SU-DHL-6 (cell line): ENCODE measurements at regions not wholly inside any gene's neighbourhood (a gene's known extent, or its start where the extent isn't known, plus 50 kb on each side); places are given as distances from the start of the nearest gene placed in this dataset.

Experiments used
- H2AFZ ChIP-seq: fragments of 200-600 bp; sonication (generic); 2 replicates; pipeline ENCODE4 v1.6.1; 2014; ENCODE audit warnings: low read depth, mild to moderate bottlenecking, moderate library complexity, mixed read lengths, antibody characterized with exemption, low read length; ENCODE audit not compliant: severe bottlenecking
- H3F3A ChIP-seq: fragments of 200-600 bp; shearing (Covaris generic); 2 replicates; pipeline ENCODE4 v1.6.0; 2016; ENCODE audit warnings: antibody characterized with exemption, mild to moderate bottlenecking; ENCODE audit not compliant: insufficient read depth
- H3K27ac ChIP-seq: fragments of 200-600 bp; sonication (generic); 2 replicates; pipeline ENCODE4 v1.5.1; 2016; ENCODE audit warnings: low read depth, mild to moderate bottlenecking, low read length, moderate library complexity, mixed read lengths
- H3K27me3 ChIP-seq: fragments of 200-600 bp; sonication (generic), shearing (Covaris generic); 2 replicates; pipeline ENCODE4 v1.6.0; 2014; ENCODE audit warnings: mild to moderate bottlenecking, low read length
- H3K36me3 ChIP-seq: fragments of 200-600 bp; sonication (generic); 2 replicates; pipeline ENCODE4 v1.6.1; 2014; ENCODE audit warnings: mild to moderate bottlenecking, low read length, mixed read lengths
- H3K4me2 ChIP-seq: fragments of 300-600, 200-600 bp; shearing (Covaris generic), sonication (generic); 2 replicates; pipeline ENCODE4 v1.6.0; 2014; ENCODE audit warnings: low read length, low read depth, mild to moderate bottlenecking; ENCODE audit not compliant: poor library complexity, severe bottlenecking
- H3K4me3 ChIP-seq: fragments of 200-600 bp; sonication (generic); 2 replicates; pipeline ENCODE4 v1.5.1; 2014; ENCODE audit warnings: antibody characterized with exemption, low read length, mild to moderate bottlenecking, mixed read lengths; ENCODE audit not compliant: insufficient read depth, poor library complexity, severe bottlenecking
- H3K79me2 ChIP-seq: fragments of 200-600 bp; sonication (generic); 2 replicates; pipeline ENCODE4 v1.6.1; 2014; ENCODE audit warnings: mild to moderate bottlenecking, low read length, moderate library complexity; ENCODE audit not compliant: insufficient read depth
- H3K9ac ChIP-seq: fragments of 200-600 bp; sonication (generic); 2 replicates; pipeline ENCODE4 v1.7.0; 2014; ENCODE audit warnings: mild to moderate bottlenecking, low read length
- H3K9me2 ChIP-seq: fragments of 200-600 bp; sonication (generic); replicated peaks from 2 replicates; pipeline ENCODE4 v1.6.1; 2014; ENCODE audit warnings: low read length; ENCODE audit not compliant: insufficient read depth
- H3K9me3 ChIP-seq: fragments of 200-600 bp; sonication (generic); 2 replicates; pipeline ENCODE4 v1.6.1; 2014; ENCODE audit warnings: low read length, mixed read lengths; ENCODE audit not compliant: insufficient read depth
- H4K20me1 ChIP-seq: fragments of 200-600 bp; sonication (generic); 2 replicates; pipeline ENCODE4 v1.6.1; 2014; ENCODE audit warnings: low read depth, mild to moderate bottlenecking, antibody characterized with exemption, low read length, moderate library complexity, mixed read lengths
- CTCF ChIP-seq: fragments of 200-600 bp; sonication (generic); IDR thresholded peaks from one replicate; pipeline ENCODE4 v1.5.1; 2017; ENCODE audit warnings: antibody characterized with exemption, mild to moderate bottlenecking, low read length, moderate library complexity; ENCODE audit not compliant: insufficient read depth, poor library complexity, severe bottlenecking
- EZH2phosphoT487 ChIP-seq: fragments of 200-600 bp; sonication (generic), shearing (Covaris generic); conservative IDR thresholded peaks from 2 replicates; pipeline ENCODE4 v1.6.1; 2018; ENCODE audit warnings: mild to moderate bottlenecking, antibody characterized with exemption, low read length, moderate library complexity, mixed read lengths

- no peaks in the 10 kb centered on the region for H3K79me2 ChIP-seq
- no peaks in the 10 kb centered on the region for H3K27me3 ChIP-seq
- TF ChIP-seq CTCF (no peak), EZH2phosphoT487 (no peak)
- no peak overlapping the region for H3K4me3 ChIP-seq
- H3K27ac ChIP-seq = no peak overlapping the region
- H3K9ac ChIP-seq = no peak overlapping the region
- H3K9me2 ChIP-seq = no peaks in the 10 kb centered on the region
- H3K9me3 ChIP-seq = no peaks in the 10 kb centered on the region
- no peaks in the 10 kb centered on the region for H3K36me3 ChIP-seq
- H3K4me2 ChIP-seq = no peak overlapping the region
- H4K20me1 ChIP-seq = no peaks in the 10 kb centered on the region
- no peak overlapping the region for H2AFZ ChIP-seq
- no peaks in the 10 kb centered on the region for H3F3A ChIP-seq
These were observed 79.5 kb upstream of the YWHAQ start for GRCh38 chr2:9710311-9710710.

GRCh38 chr2:9712263-9712662, 81.5 kb upstream of the YWHAQ start:
- Histone ChIP-seq H3K9me2 (no peaks in the 10 kb centered on the region), H3K36me3 (no peaks in the 10 kb centered on the region), H3K9me3 (no peaks in the 10 kb centered on the region), H3F3A (no peaks in the 10 kb centered on the region), H2AFZ (no peak overlapping the region), H3K4me3 (no peak overlapping the region), H3K27ac (no peak overlapping the region), H3K79me2 (no peaks in the 10 kb centered on the region), H4K20me1 (no peaks in the 10 kb centered on the region), H3K4me2 (no peak overlapping the region), H3K9ac (no peak overlapping the region), H3K27me3 (no peaks in the 10 kb centered on the region)
- TF ChIP-seq CTCF (no peak), EZH2phosphoT487 (no peak)

GRCh38 chr2:9714630-9715214, 83.9 kb upstream of the YWHAQ start:
- Histone ChIP-seq H3K79me2 (no peaks in the 10 kb centered on the region), H3K27me3 (no peaks in the 10 kb centered on the region), H3K9ac (no peak overlapping the region), H3K4me3 (no peak overlapping the region), H4K20me1 (no peaks in the 10 kb centered on the region), H3K36me3 (no peaks in the 10 kb centered on the region), H2AFZ (no peak overlapping the region), H3K9me3 (no peaks in the 10 kb centered on the region), H3F3A (no peaks in the 10 kb centered on the region), H3K27ac (no peak overlapping the region), H3K9me2 (no peaks in the 10 kb centered on the region), H3K4me2 (no peak overlapping the region)
- TF ChIP-seq EZH2phosphoT487 (no peak), CTCF (no peak)
